ENCODE measurements at regions not wholly inside any gene's neighbourhood (a gene's known extent, or its start where the extent isn't known, plus 50 kb on each side); places are given as distances from the start of the nearest gene placed in this dataset.

- Histone ChIP-seq H3K9me3 (ENCODE audit: control insufficient read depth, insufficient read depth, low read length) (no peaks in the 10 kb centered on the region), H3K27ac (ENCODE audit: low read depth, low read length) (peak overlapping the region; percentile 49), H3K27me3 (ENCODE audit: control insufficient read depth, insufficient read depth, low read length) (no peaks in the 10 kb centered on the region), H3K4me3 (ENCODE audit: low read depth, low read length) (no peak overlapping the region)
- DNase-seq (ENCODE audit: low read depth, low spot score) = no peak
- POLR2A ChIA-PET = interaction anchor here (0.7 kb wide), 1 partner anchor 58 kb away, joined by 4 read pairs; no protein-coding TSS in a partner anchor
- TF ChIP-seq, protein P1, sequence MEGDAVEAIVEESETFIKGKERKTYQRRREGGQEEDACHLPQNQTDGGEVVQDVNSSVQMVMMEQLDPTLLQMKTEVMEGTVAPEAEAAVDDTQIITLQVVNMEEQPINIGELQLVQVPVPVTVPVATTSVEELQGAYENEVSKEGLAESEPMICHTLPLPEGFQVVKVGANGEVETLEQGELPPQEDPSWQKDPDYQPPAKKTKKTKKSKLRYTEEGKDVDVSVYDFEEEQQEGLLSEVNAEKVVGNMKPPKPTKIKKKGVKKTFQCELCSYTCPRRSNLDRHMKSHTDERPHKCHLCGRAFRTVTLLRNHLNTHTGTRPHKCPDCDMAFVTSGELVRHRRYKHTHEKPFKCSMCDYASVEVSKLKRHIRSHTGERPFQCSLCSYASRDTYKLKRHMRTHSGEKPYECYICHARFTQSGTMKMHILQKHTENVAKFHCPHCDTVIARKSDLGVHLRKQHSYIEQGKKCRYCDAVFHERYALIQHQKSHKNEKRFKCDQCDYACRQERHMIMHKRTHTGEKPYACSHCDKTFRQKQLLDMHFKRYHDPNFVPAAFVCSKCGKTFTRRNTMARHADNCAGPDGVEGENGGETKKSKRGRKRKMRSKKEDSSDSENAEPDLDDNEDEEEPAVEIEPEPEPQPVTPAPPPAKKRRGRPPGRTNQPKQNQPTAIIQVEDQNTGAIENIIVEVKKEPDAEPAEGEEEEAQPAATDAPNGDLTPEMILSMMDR (IDR thresholded peaks at IDR 0.05; ENCODE audit: low read depth, low read length) = no peak
- CTCF ChIA-PET = no interaction called here
These were observed 69.0 kb upstream of the FNDC3B start for GRCh38 chr3:171970301-171970788.

DNA sequence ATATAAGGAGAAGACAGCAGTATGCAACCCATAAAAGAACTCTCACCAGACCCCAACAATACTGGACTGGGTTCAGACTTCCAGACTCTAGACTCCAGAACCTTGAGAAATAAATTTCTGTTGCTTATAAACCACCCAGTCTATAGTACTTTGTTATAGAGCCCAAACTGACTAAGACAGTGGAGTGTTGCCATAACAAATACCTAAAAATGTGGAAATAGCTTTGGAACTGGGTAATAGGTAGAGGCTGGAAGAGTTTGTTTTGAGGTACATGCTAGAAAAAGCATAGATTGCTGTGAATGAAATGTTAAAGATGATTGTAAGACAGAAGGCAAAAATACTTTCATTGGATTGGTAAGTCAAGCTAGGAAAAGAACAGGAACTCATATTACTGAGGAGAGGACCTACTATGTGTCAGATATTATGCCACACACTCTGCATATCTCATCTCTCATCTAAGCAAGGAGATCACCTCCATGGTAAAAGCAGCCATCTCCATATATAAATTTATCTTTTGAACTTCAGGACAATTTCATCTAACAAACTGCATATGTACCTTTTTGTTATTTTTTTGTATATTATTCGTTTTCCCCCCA, 67.4 kb upstream of the FNDC3B start:
- DNase-seq (ENCODE audit: low read depth, low spot score) = no peak
- CTCF ChIA-PET = no interaction called here
- no peak overlapping the region for H3K4me3 ChIP-seq (ENCODE audit: low read depth, low read length)
- POLR2A ChIA-PET = no interaction called here
- no peak overlapping the region for H3K27ac ChIP-seq (ENCODE audit: low read depth, low read length)
- H3K27me3 ChIP-seq (ENCODE audit: control insufficient read depth, insufficient read depth, low read length) = no peaks in the 10 kb centered on the region
- no peaks in the 10 kb centered on the region for H3K9me3 ChIP-seq (ENCODE audit: control insufficient read depth, insufficient read depth, low read length)
- TF ChIP-seq, protein P1 (IDR thresholded peaks at IDR 0.05; ENCODE audit: low read depth, low read length) = no peak

DNA sequence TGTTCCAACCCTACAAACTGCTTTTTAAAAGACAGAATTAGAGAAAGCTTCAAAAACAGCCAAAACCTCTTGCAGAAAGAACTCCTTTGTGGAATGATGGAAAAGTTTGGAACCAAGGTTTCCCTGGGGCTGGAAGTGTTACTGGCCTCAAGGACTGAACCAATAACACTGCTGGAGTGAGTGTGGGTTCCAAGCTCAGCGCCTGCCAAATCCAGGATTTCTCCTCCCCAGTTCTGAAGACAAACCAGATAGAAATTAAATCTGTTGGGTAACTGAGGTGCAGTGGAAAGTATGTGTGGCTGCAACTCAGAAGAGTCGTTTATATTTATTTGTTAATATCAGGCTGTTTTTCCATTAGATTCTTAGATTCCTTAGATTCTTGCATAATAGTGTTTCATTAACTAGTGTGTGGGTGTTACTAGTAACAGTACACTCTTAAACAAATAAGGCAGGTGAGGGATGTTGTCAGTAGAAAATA, 66.5 kb upstream of the FNDC3B start:
- Histone ChIP-seq H3K9me3 (ENCODE audit: control insufficient read depth, insufficient read depth, low read length) (no peaks in the 10 kb centered on the region), H3K27me3 (ENCODE audit: control insufficient read depth, insufficient read depth, low read length) (no peaks in the 10 kb centered on the region), H3K27ac (ENCODE audit: low read depth, low read length) (no peak overlapping the region), H3K4me3 (ENCODE audit: low read depth, low read length) (no peak overlapping the region)
- no peak for DNase-seq (ENCODE audit: low read depth, low spot score)
- POLR2A ChIA-PET = no interaction called here
- CTCF ChIA-PET = no interaction called here
- TF ChIP-seq, protein P1 (IDR thresholded peaks at IDR 0.05; ENCODE audit: low read depth, low read length) = no peak

DNA sequence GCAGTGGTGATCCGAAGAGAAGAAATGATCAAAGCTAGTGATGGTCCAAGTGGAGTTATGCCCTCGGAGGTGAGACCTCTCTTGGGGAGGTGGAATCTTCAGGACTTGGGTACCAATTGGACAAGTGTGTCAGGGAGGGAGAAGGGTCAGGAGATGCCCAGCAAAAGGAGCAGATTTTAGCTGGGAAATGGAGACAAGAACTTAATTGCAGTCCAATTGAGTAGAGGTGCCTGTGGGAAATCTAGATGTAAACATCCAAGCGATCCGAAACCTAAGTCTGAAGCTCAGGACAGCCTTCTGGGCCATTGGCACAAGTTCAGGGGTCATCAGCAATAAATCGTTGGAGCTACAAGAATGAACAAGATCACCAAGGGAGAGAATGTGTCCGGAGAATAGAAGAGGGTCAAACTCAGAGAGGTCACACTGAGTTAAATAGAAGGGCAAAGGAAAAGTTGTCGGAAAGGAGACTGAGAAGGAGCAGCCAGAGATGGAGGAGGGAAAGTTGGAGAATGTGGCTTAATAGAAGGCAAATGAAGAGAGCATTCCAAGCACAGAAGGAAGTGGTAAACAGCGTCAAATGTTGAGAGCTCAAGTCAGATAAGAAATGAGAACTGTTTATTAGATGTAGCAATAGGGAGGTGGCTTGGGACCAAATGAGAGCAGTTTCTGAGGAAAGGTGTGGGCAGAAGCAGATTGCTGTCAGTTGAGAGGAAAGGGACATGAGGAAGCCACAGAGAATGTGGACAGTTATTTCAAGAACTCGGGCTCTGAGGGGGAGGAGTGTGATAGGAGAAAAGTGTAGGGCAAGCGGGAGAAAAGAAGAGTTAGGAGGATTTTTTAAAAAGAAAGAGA, 64.2 kb upstream of the FNDC3B start:
- TF ChIP-seq, protein P1 (IDR thresholded peaks at IDR 0.05; ENCODE audit: low read depth, low read length) = no peak
- no peaks in the 10 kb centered on the region for H3K27me3 ChIP-seq (ENCODE audit: control insufficient read depth, insufficient read depth, low read length)
- no peak overlapping the region for H3K4me3 ChIP-seq (ENCODE audit: low read depth, low read length)
- peak; percentile 61 for DNase-seq (ENCODE audit: low read depth, low spot score)
- CTCF ChIA-PET = interaction anchor here (0.9 kb wide), 1 partner anchor 328 kb away, joined by 3 read pairs; no protein-coding TSS in a partner anchor
- POLR2A ChIA-PET = interaction anchor here (0.5 to 1.6 kb wide), 3 partner anchors 28 to 64 kb away, joined by 3 read pairs; no protein-coding TSS in a partner anchor
- peak overlapping the region; percentile 75 for H3K27ac ChIP-seq (ENCODE audit: low read depth, low read length)
- H3K9me3 ChIP-seq (ENCODE audit: control insufficient read depth, insufficient read depth, low read length) = no peaks in the 10 kb centered on the region

DNA sequence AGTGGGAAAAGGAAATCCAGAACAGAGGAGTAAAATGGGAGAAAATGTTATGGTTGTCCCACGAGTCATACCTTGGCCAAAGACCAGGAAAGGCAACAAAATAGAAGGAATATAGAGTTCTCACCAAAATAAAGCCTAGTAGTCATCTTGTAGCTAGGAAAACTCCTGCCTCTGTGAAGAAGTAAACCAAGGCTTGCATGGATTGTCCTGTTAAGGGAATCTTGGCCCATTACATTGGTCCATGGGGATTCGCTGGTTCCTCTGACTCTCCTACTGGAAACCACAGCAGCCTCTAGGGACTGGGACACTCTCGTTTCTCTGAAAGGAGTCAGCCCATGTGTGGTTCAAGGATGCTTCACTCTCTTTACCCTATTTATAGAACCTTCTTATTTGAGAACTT, 62.9 kb upstream of the FNDC3B start:
- no peak for DNase-seq (ENCODE audit: low read depth, low spot score)
- no peaks in the 10 kb centered on the region for H3K27me3 ChIP-seq (ENCODE audit: control insufficient read depth, insufficient read depth, low read length)
- H3K27ac ChIP-seq (ENCODE audit: low read depth, low read length) = peak overlapping the region; percentile 49
- H3K4me3 ChIP-seq (ENCODE audit: low read depth, low read length) = no peak overlapping the region
- TF ChIP-seq, protein P1 (IDR thresholded peaks at IDR 0.05; ENCODE audit: low read depth, low read length) = no peak
- POLR2A ChIA-PET = no interaction called here
- CTCF ChIA-PET = no interaction called here
- H3K9me3 ChIP-seq (ENCODE audit: control insufficient read depth, insufficient read depth, low read length) = no peaks in the 10 kb centered on the region

Measured in AG04450 (cell line).